HG03342 (cell line): ENCODE measurements at regions not wholly inside any gene's neighbourhood (a gene's known extent, or its start where the extent isn't known, plus 50 kb on each side); places are given as distances from the start of the nearest gene placed in this dataset.

Source experiments
- ATAC-seq: cut with Tn5 transposase; IDR thresholded peaks from one replicate; pipeline ENCODE4 v1.9.1; 2021; ENCODE audit warnings: mild to moderate bottlenecking, moderate library complexity; ENCODE audit not compliant: unreplicated experiment

DNA sequence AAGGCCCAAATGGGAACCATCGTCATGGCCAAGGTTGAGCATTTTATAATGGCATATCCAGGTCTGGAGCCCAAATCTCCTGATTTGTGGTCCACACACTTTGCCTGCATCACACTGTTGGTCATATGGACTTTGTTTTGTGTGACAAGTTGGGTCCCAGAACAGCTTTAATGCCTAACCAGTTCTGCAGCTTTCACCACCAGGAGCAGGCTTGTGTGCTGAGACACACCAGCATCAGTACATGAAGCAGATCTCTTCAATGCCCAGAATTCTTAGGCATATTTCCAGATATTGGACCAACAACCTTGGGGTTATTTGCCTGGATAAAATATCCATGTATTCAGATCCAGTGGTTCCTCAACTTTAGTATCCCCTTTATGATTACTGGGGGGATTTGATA, 371.3 kb downstream of the FBXW7 start:
- ATAC-seq, result no peak

DNA sequence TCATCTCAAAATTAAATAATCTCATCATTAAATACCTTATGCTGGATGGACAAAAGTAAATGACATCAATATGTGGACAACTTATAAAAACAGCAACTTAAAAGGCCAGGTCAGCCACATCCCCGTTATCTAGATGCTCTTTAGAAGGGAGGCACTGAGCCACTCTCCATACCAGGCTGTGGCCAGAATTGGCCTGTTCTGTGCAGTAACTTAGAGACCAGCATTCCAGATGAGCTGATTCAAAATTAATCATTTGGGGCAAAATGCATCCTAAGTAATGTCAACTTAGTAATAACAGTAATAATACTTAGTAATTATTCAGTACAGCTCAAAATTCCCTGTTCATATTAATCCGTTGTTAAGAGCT, 373.6 kb downstream of the FBXW7 start:
- ATAC-seq, result no peak

DNA sequence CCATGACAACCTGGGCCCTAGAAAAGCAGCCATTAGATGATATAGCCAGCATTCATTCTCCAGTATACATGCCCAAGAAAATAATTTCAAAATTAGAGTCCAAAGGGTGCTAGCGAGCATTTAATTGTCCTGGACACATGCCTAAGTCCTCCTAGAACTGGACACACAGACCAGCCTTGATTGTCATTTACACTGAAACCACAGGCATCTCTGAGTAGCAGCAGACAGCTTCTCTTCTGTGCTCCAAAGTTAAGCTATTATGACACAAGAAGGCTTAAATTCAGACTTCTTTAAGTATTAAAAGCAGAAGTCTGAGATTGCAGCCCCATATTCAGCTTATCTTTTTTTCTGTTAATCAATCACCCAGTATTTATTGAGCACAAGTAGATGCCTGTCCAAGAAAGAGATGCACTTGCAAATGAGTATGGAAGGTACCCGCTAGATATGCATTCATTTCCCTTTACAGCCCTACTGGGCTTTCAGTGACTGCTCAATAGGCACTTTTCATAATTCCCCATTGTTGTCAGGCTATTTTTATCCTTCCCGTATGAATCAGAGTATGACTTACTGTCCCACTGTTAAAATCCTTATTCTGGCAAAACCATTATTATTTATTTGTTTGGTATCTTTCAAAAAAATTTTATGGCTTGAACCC, 374.1 kb downstream of the FBXW7 start:
- no peak for ATAC-seq

DNA sequence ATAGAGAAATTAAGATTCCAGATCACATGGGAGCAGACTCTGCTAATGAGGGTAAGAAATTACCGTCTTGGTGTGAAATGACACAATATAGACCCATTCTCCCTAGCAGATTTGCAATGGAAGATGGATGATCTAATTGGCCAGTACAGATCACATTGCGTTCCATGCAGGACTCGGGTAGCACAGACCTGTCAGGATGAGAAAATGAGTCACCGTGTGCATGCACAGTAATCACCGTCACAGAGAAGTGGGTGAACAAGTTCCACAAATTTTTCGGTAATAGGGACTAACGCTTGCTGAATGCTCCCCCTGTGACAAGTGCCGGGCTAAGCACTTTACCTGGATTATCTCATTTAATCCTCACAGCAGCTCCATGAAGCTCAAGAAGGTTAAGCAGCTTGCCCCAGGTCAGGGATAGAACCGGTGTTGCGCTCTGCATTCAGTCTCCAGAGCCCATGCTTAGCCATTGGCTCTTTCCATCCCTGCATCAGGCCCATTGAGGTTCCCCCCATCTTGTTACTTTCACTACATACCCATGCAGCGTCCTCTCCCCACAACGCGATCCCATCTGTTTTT, 375.6 kb downstream of the FBXW7 start:
- ATAC-seq, result no peak

DNA sequence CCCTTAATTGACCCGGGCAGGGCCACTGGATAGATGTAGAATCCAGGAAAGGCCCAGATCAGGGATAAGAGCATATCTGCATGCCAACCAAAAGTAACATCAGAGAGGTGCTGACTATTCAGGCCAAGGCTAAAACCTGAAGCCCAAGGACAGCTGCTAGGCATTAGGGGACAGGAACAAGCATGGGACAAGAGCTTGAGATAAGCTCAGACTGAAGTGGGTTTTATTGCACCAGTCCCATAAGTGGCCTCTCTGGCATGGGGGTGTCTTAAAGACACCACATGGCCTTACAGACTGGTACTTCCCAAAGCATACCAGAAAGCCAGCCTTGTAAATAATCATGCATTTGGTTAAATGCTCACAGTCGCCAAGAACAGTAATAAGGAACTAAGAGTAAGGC, 376.1 kb downstream of the FBXW7 start:
- no peak for ATAC-seq

DNA sequence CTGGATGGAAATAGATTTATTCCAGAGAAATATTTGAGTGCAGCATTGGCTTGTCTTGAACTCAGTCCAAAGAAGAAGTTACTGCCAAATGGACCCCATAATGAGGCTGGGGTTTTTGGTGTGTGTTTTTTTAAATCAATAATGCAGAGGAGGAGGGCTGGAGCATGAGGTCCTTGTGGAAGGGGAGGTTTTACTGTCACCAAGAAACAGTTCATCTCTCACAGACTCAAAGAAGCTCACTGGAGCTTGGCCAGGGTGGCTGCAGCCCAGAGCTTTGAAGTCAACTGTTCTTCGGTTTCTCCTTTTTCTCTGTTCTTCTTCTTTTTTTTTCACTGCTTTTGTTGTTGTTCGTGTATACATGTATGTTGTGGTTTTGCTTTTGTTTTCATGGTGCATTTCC, 377.7 kb downstream of the FBXW7 start:
- no peak for ATAC-seq

DNA sequence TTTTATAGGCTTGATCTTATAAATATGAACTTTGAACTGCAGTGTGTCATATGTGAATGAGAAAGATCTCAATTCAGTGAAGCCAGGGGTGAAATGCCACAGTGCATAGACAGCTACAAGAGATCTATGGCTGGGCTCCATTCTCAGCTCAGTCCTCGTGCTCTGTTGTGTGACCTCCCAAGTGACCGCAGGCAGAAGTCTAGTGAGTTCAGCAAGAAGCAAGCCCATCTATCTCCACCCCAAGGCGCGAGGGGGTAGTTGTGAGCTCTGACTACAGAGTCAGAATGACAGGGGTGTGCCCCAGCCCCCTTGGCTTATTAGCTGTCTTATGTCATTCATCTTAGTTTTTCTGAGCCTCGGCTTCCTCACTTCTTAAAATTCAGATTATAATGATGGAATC, 378.3 kb downstream of the FBXW7 start:
- ATAC-seq, result no peak

DNA sequence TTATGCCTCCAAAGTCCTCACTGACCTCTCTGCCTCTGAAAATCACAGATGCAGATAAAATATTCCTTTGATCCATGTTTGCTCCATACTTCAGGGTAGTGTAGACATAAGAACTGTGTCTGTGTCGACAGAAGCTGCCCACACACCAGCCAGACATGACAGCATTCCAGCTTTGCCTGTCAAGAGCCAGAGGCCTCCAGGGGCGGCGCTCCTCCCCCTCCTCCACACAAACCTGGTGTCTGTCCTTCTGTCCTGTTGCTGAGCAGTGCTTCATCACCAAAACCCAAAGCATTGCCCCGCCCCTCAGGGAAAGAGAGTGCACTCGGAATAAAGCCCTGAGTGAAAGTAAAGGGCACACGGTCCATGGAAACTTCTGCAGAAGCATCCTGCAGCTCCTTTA, 379.4 kb downstream of the FBXW7 start:
- ATAC-seq, result no peak

DNA sequence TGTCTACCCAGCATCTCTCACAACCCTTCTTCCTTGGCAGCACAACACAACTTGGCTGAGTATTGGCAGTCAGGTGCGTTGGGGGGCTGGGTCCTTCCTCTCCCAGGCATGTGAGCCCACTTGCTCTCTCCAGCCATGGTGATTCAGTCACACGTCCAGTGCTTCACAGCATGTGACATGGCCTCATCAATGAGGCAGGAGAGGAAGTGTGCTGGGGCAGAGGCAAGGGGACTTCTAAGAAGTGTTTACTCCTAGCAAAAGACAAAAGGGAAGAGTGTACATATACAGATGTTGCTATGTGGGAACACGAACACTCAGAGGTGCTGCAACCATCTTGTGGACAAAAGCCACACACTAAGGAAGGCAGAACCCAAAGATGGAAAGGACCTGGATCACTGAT, 380.8 kb downstream of the FBXW7 start:
- no peak for ATAC-seq

DNA sequence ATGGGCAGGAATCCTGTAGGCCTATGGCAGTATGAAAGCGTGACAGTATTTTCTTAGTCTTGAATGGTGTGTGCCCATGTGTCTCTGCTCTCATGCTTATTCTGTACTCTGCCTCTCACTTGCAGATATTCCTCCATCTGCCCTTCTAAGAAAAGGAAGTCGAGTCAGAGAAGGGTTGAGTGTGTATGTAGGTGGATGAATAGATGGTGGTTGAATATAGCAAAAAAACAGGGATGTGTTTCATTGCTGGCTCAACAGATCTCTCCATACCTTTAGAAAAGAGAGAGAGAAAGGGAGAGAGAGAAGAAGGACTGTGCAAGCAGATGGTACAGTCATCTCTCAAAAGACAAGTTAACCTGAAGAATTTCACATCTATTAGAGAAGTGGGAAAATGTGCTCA, 381.5 kb downstream of the FBXW7 start:
- ATAC-seq, result no peak

DNA sequence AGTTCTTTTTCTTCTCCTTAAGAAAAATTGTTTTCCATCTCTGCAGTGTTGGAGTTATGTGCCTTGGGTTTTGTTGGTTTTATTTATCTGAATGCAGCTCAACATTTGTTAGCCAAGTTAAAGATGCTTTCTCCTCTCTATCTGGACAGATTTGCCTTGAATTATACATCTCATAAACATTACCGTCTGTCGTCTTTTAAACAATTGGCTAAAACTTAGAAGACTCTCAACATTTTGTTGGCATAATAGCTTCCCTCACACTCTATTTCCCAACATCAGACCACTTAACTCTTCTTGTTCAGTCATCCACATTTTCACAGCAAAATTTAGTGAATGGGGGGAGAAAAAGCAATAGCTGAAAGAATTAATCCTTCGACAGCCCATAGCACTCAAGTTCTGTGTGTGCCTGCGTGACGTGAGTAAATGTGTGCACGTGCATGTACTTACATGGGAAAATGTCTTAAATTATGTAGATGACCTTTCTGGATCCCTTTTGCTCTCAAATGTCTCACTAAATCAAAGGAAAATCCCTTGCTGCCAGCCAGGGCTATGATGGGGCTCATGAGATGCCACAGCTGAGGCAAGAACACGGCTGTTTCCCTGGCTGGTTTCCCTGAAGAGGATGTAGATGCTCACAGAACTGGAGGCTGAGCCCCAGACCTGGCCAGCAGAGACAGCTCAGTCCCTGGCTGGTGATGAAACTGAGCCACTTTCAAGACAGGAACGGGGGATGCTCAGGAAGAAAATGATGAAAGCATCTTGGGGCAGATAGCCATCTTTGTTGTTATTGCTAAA, 382.2 kb downstream of the FBXW7 start:
- ATAC-seq, result no peak

DNA sequence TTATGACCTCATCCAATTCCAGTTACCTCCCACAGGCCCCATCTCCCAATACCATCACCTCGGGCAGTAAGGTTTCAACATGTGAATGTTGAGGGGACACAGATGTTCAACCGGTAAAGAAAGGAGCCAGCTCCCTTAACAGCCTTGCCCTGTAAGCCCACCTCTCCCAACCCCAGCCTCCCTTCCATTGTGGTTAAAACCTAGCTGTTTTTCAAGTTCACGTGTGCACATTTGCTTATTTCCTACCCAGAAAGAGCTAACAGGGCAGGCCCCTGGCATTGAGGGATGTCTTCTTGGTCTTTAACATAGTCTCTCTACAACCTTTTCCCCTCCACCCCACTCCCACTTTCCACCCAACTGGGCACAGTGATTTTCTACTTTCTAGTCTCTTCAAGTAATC, 385.7 kb downstream of the FBXW7 start:
- ATAC-seq, result no peak

DNA sequence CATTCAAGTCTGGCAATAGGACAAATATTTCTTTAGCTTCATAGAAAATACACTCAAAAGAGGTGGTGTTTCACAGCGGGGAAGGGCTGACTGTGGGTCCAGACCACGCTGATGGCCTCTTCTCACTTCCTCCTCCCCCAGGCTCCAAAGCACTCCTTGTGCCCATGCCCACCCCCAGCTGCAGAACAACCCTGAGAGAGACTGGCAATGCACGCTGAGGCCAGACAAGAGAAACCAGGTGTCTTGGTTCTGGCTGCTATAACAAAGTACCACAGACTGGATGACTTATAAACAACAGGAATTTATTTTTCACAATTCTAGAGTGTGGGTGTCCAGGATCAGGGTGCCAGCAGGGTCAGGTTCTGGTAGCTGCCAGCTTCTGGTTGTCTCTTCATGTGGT, 386.1 kb downstream of the FBXW7 start:
- ATAC-seq, result no peak

DNA sequence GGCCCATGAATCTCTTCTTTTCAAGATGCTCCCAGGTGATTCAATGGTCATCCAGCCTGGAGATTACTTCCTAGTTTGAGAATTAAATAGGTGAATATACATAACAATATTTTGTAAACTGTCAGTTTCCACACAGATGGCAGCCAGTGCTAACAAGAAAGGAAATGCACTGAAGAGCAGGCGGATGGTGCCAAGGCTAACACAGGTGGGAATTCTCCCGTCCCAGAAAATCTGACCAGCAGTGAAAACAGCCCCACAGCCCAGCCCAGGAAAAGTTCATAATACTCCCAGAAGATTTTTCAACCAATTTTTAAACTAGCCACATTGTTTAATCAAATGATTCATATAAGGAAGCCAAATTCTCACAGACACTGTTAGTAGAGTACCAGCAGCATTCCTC, 387.2 kb upstream of the GATB start:
- ATAC-seq, result no peak

DNA sequence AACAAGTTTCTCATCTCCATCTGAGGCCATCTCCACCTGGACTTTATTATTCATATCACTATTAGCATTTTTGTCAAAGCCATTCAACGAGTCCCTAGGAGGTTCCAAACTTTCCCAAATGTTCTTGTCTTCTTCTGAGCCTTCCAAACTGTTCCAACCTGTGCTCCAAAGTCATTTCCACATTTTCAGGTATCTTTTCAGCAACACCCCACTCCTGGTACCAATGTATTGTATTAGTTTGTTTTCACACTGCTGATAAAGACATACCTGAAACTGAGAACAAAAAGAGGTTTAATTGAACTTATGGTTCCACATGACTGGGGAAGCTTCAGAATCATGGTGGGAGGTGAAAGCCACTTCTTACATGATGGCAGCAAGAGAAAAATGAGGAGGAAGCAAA, 385.4 kb upstream of the GATB start:
- no peak for ATAC-seq

DNA sequence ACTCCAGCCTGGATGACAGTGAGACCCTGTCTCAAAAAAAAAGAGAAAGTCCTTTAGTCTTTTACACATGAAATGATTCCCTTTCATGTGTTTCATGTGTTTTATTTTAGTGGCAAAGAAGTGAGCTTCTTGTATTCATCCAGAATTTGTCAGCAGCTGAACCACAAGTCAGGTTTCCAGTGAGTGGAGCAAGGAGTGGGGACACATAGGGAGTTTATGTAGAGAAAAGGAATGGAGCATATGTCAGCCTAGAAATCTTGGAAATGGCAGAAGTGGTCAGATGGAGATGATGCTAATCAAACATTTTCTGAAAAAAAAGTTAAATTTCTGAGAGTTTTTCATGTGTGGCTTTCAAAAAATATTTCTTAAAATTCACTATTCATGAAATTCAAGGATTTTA, 383.0 kb upstream of the GATB start:
- ATAC-seq, result no peak

DNA sequence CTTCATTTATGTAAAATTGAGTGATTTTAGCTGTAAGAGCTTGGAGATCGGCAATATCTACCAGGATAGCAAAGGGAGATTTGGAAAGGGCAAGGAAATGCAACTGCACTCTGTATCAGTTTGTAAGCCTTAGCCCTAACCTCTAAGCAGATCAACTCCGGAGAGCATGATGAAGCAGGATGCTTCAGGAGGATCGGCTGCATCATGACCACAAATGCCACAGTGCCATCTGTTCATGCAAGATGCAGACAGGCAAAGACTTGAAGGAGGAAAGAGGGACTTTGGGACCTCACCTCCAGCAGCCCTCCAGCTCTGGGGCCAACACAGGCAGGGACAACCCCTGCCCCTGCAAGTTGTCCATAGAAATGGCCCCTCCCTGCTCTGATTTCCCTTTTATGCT, 377.6 kb upstream of the GATB start:
- ATAC-seq, result no peak

DNA sequence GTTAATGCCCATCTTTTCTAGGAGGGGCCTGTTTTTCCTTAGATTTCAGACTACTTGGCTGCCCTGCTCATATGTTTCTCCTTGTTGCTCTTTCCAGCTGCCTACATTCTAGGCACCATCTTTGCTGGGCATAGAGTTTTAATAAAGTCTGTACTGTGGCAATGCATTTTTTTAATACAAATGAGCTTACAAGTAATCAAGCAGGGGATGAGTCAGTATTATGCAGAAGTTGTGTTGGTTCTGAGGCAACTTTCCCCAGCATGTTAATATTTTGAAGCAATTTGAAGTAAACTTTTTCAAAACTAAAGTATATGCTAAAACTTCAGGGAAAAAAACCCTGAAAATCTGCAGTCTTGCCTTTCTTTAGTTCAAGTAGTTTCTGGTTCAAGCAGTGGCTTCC, 372.0 kb upstream of the GATB start:
- ATAC-seq, result no peak

DNA sequence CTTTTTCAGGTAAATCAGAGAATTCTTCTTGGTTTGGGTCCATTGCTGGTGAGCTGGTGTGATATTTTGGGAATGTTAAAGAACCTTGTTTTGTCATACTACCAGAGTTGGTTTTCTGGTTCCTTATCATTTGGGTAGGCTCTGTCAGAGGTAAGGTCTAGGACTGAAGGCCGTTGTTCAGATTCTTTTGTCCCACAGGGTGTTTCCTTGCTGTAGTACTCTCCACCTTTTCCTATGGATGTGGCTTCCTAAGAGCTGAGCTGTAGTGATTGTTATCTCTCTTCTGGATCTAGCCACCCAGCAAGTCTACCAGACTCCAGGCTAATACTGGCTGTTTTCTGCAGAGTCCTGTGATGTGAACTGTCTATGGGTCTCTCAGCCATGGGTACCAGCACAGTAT, 367.5 kb upstream of the GATB start:
- ATAC-seq, result no peak

DNA sequence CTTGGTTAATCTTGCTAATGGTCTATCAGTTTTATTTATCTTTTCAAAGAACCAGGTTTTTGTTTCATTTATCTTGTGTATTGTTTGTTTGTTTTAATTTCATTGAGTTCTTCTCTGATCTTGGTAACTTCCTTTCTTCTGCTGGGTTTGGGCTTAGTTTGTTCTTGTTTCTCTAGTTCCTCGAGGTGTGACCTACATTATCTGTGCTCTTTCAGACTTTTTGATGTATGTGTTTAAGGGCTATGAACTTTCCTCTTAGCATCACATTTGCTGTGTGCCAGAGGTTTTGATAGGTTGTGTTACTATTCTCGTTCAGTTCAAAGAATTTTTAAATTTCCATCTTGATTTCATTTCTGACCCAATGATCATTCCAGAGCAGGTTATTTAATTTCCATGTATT, 365.4 kb upstream of the GATB start:
- ATAC-seq, result no peak

DNA sequence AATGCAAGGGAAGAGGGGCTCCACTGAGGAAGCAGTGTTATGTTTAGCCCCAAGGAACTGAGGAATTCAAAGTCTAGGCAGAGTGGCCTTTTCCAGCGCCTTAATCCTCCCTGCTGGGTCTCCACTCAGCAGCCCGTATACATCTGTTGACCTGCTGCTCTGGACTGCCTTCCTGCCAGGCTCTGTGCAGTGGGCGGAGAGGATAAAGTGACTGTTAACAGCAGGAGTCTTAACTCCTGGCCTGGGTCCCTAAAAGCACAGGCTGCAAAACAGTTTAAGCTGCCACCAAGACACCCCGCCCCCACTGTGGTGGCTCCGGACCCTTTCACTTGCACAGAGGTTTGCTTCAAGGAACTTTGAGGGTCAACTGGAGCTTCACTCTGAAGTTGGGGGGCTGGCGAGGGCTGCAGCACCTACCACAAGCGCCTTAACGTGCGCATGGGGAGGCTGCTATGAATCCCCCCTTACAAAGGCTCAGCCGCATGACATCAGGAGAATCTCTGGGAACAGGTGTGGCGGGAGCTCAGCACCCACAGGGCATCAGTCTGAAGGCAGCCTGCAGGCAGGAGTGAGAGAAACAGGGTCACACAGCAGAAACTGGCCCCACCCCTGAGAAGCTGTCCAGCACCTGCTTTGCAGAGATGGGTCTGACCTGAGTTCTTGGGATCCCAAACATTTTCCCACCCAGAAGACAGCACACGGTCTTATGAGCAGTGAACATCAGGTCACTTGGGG, 358.2 kb upstream of the GATB start:
- no peak for ATAC-seq

DNA sequence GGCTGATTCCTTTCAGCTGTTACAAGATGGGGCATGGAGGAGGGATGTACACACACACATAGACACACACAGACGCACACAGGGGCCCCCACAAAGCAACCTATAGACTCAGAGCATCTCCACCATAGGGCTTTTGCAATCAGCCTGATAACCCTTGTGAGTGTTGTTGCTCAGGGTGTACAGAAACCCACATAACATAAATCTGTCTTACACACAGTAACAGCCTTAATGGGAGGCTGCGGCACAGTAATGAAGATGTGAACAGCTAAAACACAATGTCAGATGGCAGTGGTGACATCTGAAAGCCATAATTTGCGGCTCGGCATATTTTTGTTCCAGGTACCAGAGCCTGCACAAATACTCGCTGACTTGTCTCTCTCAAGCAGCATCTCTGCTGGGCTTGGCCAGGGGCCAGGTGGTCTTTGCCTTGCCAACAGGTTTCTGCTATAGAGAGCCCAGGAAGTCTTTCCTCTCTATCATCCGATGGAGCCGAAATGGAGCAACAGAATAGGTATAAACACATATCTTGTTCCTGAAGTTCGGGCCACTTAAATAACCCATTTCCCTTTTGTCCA, 357.2 kb upstream of the GATB start:
- ATAC-seq, result no peak
